HepG2 (cell line): ENCODE measurements at regions not wholly inside any gene's neighbourhood (a gene's known extent, or its start where the extent isn't known, plus 50 kb on each side); places are given as distances from the start of the nearest gene placed in this dataset.

Source experiments
- ARHGAP35 ChIP-seq: sonication (generic); formaldehyde crosslinking; IDR thresholded peaks from 2 replicates; pipeline ENCODE4 v1.9.0; 2022; ENCODE audit warnings: mild to moderate bottlenecking, inconsistent platforms, moderate library complexity, missing genetic modification reagents, borderline replicate concordance
- CHCHD3 ChIP-seq: sonication (generic); formaldehyde crosslinking; IDR thresholded peaks from 2 replicates; pipeline ENCODE4 v1.8.0; 2022; ENCODE audit warnings: mild to moderate bottlenecking, missing genetic modification reagents, moderate library complexity
- HOXA5 ChIP-seq: sonication (generic); formaldehyde crosslinking; IDR thresholded peaks from 2 replicates; pipeline ENCODE4 v1.4.0; 2020; ENCODE audit warnings: missing genetic modification reagents
- KLF15 ChIP-seq: sonication (generic); formaldehyde crosslinking; IDR thresholded peaks from 2 replicates; pipeline ENCODE4 v1.8.1; 2023; ENCODE audit warnings: borderline replicate concordance, mild to moderate bottlenecking, inconsistent platforms, missing genetic modification reagents, mixed read lengths
- NFATC3 ChIP-seq: sonication (generic); formaldehyde crosslinking; IDR thresholded peaks from 2 replicates; pipeline ENCODE4 v1.5.1; 2020; ENCODE audit warnings: mild to moderate bottlenecking, missing genetic modification reagents
- SIN3A ChIP-seq: IDR thresholded peaks from 2 replicates; pipeline ENCODE4 v1.6.1; 2011; ENCODE audit warnings: low read depth, mild to moderate bottlenecking, control low read depth, low read length, borderline replicate concordance
- SRY ChIP-seq: sonication (generic); formaldehyde crosslinking; IDR thresholded peaks from 2 replicates; pipeline ENCODE4 v1.8.0; 2022; ENCODE audit warnings: mild to moderate bottlenecking, missing genetic modification reagents
- TAF1 ChIP-seq: sonication (generic); formaldehyde crosslinking; IDR thresholded peaks from 2 replicates; pipeline ENCODE4 v1.4.0; 2020; ENCODE audit warnings: missing genetic modification reagents
- ZNF160 ChIP-seq: sonication (generic); formaldehyde crosslinking; IDR thresholded peaks from 2 replicates; pipeline ENCODE4 v1.8.0; 2022; ENCODE audit warnings: mild to moderate bottlenecking, inconsistent platforms, missing genetic modification reagents
- ZNF20 ChIP-seq: sonication (generic); formaldehyde crosslinking; IDR thresholded peaks from 2 replicates; pipeline ENCODE4 v1.4.0; 2020; ENCODE audit warnings: mild to moderate bottlenecking, moderate library complexity, missing genetic modification reagents
- ZNF251 ChIP-seq: sonication (generic); formaldehyde crosslinking; IDR thresholded peaks from 2 replicates; pipeline ENCODE4 v1.9.0; 2021; ENCODE audit warnings: mild to moderate bottlenecking, missing genetic modification reagents
- ZNF343 ChIP-seq: sonication (generic); formaldehyde crosslinking; IDR thresholded peaks from 2 replicates; pipeline ENCODE4 v1.4.0; 2020; ENCODE audit warnings: mild to moderate bottlenecking, missing genetic modification reagents
- ZNF383 ChIP-seq: sonication (generic); formaldehyde crosslinking; IDR thresholded peaks from 2 replicates; pipeline ENCODE4 v1.4.0; 2020; ENCODE audit warnings: missing genetic modification reagents, mild to moderate bottlenecking, borderline replicate concordance
- ZNF543 ChIP-seq: sonication (generic); formaldehyde crosslinking; IDR thresholded peaks from 2 replicates; pipeline ENCODE4 v1.4.0; 2020; ENCODE audit warnings: mild to moderate bottlenecking, missing genetic modification reagents
- ZNF615 ChIP-seq: sonication (generic); formaldehyde crosslinking; IDR thresholded peaks from 2 replicates; pipeline ENCODE4 v1.5.0; 2020; ENCODE audit warnings: mild to moderate bottlenecking, missing genetic modification reagents, borderline replicate concordance
- ZNF879 ChIP-seq: sonication (generic); formaldehyde crosslinking; IDR thresholded peaks from 2 replicates; pipeline ENCODE4 v1.8.1; 2023; ENCODE audit warnings: missing genetic modification reagents
- TF ChIP-seq, protein P1 (sequence below): sonication (generic); formaldehyde crosslinking; IDR thresholded peaks from 2 replicates; pipeline ENCODE4 v1.4.0; 2020; ENCODE audit warnings: missing genetic modification reagents
- TF ChIP-seq, protein P2 (sequence below): sonication (generic); formaldehyde crosslinking; IDR thresholded peaks from 2 replicates; pipeline ENCODE4 v1.4.0; 2020; ENCODE audit warnings: missing genetic modification reagents, borderline replicate concordance
- TF ChIP-seq, protein P3 (sequence below): sonication (generic); formaldehyde crosslinking; IDR thresholded peaks from 2 replicates; pipeline ENCODE4 v1.8.1; 2023; ENCODE audit warnings: mild to moderate bottlenecking, moderate library complexity, missing genetic modification reagents
- TF ChIP-seq, protein P4 (sequence below): sonication (generic); formaldehyde crosslinking; IDR thresholded peaks from 2 replicates; pipeline ENCODE4 v1.4.0; 2020; ENCODE audit warnings: missing genetic modification reagents
- TF ChIP-seq, protein P5 (sequence below): sonication (generic); formaldehyde crosslinking; IDR thresholded peaks from 2 replicates; pipeline ENCODE4 v1.5.1; 2020; ENCODE audit warnings: mild to moderate bottlenecking, missing genetic modification reagents, moderate library complexity

DNA sequence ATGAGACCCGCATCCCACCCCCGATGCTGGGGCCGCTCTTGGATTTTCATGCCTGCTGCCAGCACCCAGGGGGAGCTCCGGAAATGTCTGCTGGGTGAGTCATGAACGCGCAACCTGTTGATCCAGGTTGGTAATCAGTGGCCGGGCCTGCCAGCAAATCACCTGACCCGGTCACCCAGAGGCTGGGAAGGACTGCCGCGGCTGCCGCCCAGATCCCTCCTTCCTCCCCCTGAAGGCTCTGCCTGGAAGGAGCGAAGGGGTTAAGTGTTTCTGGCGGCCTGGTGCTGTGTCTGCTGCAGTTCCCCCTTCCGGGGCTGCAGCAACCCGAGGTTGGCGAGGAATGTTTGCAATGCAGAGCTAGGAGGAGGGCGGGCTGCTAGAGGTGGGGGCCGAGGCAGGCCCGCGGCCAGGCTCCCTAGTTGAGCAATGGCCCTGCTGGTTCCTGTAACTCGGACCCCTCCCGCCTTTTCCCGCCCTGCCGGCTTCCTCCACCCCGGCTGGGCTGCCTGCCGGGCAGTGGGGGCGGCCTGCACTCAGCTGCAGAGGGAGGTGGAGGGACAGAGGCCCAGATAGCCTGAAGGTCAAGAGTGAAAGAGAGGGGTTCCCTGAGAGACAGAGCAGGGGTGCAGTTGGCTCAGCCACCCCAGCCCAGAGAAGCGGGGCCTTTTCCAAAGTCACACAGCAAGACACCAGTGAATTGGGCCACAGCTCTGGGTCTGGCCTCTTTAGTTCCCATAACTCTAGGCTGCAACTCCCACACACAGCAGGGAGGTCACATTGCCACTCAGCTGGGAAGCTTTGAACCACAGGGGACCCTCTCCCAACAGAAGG lies 156.3 kb upstream of the IER5L start (continued):
- no peak for TF ChIP-seq NFATC3 (CRISPR knock-in tag)
- TF ChIP-seq ZNF251 (CRISPR knock-in tag), result no peak
- peak; percentile 66; the same call in 1 of the 2 replicates for TF ChIP-seq TAF1 (CRISPR knock-in tag)
- TF ChIP-seq SRY (CRISPR knock-in tag), result 0 out of 2 replicates have a peak, but pooled peaks have one; percentile 74
- TF ChIP-seq ZNF20 (CRISPR knock-in tag), result 0 out of 2 replicates have a peak, but pooled peaks have one; percentile 77
- TF ChIP-seq CHCHD3 (CRISPR knock-in tag), result no peak
- TF ChIP-seq ZNF160 (CRISPR knock-in tag), result no peak; the same call in none of the 2 replicates
- TF ChIP-seq, protein P1, sequence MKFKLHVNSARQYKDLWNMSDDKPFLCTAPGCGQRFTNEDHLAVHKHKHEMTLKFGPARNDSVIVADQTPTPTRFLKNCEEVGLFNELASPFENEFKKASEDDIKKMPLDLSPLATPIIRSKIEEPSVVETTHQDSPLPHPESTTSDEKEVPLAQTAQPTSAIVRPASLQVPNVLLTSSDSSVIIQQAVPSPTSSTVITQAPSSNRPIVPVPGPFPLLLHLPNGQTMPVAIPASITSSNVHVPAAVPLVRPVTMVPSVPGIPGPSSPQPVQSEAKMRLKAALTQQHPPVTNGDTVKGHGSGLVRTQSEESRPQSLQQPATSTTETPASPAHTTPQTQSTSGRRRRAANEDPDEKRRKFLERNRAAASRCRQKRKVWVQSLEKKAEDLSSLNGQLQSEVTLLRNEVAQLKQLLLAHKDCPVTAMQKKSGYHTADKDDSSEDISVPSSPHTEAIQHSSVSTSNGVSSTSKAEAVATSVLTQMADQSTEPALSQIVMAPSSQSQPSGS, result no peak; the same call in none of the 2 replicates
- peak; percentile 85; the same call in 1 of the 2 replicates for TF ChIP-seq SIN3A
- TF ChIP-seq ZNF615 (CRISPR knock-in tag), result no peak; the same call in 1 of the 2 replicates
- peak; percentile 33; the same call in 1 of the 2 replicates for TF ChIP-seq ARHGAP35
- no peak for TF ChIP-seq ZNF383 (CRISPR knock-in tag)
- TF ChIP-seq ZNF879 (CRISPR knock-in tag), result peak; percentile 70
- TF ChIP-seq, protein P2, sequence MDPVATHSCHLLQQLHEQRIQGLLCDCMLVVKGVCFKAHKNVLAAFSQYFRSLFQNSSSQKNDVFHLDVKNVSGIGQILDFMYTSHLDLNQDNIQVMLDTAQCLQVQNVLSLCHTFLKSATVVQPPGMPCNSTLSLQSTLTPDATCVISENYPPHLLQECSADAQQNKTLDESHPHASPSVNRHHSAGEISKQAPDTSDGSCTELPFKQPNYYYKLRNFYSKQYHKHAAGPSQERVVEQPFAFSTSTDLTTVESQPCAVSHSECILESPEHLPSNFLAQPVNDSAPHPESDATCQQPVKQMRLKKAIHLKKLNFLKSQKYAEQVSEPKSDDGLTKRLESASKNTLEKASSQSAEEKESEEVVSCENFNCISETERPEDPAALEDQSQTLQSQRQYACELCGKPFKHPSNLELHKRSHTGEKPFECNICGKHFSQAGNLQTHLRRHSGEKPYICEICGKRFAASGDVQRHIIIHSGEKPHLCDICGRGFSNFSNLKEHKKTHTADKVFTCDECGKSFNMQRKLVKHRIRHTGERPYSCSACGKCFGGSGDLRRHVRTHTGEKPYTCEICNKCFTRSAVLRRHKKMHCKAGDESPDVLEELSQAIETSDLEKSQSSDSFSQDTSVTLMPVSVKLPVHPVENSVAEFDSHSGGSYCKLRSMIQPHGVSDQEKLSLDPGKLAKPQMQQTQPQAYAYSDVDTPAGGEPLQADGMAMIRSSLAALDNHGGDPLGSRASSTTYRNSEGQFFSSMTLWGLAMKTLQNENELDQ (CRISPR knock-in tag), result no peak; the same call in 1 of the 2 replicates
- TF ChIP-seq KLF15 (CRISPR knock-in tag), result no peak
- TF ChIP-seq, protein P3, sequence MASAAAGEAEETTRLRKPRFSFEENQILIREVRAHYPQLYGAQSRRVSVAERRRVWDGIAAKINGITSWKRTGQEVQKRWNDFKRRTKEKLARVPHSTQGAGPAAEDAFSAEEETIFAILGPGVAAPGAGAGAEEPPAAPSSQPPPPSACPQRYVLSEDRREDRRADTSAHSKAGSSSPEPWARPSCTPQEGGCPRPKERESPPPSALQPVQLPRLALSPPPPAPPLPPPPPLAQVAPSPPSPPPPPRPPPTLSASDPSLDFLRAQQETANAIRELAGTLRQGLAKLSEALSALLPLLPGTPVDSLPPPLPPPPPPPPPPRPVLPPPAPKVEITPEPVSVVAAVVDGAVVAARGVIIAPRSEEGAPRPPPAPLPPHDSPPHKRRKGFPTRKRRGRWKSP (CRISPR knock-in tag), result no peak; the same call in 1 of the 2 replicates
- peak; percentile 84; the same call in 1 of the 2 replicates for TF ChIP-seq ZNF343 (CRISPR knock-in tag)
- peak; percentile 65; the same call in 1 of the 2 replicates for TF ChIP-seq ZNF543 (CRISPR knock-in tag)
- TF ChIP-seq, protein P4, sequence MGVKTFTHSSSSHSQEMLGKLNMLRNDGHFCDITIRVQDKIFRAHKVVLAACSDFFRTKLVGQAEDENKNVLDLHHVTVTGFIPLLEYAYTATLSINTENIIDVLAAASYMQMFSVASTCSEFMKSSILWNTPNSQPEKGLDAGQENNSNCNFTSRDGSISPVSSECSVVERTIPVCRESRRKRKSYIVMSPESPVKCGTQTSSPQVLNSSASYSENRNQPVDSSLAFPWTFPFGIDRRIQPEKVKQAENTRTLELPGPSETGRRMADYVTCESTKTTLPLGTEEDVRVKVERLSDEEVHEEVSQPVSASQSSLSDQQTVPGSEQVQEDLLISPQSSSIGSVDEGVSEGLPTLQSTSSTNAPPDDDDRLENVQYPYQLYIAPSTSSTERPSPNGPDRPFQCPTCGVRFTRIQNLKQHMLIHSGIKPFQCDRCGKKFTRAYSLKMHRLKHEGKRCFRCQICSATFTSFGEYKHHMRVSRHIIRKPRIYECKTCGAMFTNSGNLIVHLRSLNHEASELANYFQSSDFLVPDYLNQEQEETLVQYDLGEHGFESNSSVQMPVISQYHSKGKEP (CRISPR knock-in tag), result 0 out of 2 replicates have a peak, but pooled peaks have one; percentile 50
- TF ChIP-seq HOXA5, result peak; percentile 81
- TF ChIP-seq, protein P5, sequence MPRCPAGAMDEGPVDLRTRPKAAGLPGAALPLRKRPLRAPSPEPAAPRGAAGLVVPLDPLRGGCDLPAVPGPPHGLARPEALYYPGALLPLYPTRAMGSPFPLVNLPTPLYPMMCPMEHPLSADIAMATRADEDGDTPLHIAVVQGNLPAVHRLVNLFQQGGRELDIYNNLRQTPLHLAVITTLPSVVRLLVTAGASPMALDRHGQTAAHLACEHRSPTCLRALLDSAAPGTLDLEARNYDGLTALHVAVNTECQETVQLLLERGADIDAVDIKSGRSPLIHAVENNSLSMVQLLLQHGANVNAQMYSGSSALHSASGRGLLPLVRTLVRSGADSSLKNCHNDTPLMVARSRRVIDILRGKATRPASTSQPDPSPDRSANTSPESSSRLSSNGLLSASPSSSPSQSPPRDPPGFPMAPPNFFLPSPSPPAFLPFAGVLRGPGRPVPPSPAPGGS (CRISPR knock-in tag), result no peak
